ENCODE measurements at regions not wholly inside any gene's neighbourhood (a gene's known extent, or its start where the extent isn't known, plus 50 kb on each side); places are given as distances from the start of the nearest gene placed in this dataset.

DNA sequence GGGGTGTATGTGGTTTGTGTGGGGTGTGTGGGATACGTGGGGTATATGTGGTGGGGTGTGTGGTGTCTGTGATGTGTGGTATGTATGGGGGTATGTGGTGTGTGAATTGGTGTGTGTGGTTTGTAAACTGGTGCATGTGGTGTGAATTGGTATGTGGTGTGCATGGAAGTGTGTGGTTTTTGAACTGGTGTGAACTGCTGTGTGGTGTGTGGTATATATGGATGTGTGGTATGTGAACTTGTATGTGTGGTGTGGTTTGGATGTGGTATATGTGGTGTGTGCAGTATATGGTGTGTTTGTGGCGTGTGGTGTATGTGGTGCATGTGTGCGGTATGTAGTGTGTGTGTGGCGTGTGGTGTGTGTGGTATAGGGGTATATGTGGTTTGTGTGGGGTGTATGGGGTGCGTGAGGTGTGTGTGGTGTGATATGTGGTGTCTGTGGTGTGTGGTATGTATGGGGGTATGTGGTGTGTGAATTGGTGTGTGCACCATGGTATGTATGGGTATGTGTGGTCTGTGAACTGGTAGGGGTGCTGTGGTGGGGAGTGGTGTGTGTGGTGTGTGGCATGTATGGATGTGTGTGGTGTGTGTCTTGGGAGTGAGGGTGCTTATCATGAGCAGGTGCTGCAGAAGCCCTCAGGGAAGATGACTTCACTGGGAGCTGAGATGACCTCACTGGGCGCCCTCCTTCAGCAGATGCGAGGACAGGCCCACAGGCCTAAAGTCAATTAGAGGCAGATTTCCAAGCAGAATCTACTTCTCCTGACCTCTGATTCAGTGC lies 209.6 kb upstream of the TNP1 start:
- H2AFZ ChIP-seq (ENCODE audit: low read depth, low read length): no peak overlapping the region
- H3K27me3 ChIP-seq (ENCODE audit: insufficient read depth, low read length, poor library complexity): peaks cover 5% of the 10 kb centered on the region
- H3K4me2 ChIP-seq (ENCODE audit: insufficient read depth, low read length): no peak overlapping the region
- H3K79me2 ChIP-seq (ENCODE audit: insufficient read depth, low read length): no peaks in the 10 kb centered on the region
- H3K9ac ChIP-seq (ENCODE audit: low read depth, low read length): no peak overlapping the region
- H3K4me3 ChIP-seq (ENCODE audit: low read depth in 1 of 2, low read length in 2 of 2): no peak overlapping the region
- DNase-seq: no peak
- H3K36me3 ChIP-seq (ENCODE audit: insufficient read depth, low read length): no peaks in the 10 kb centered on the region
- no peak for TF ChIP-seq EZH2 (IDR thresholded peaks at IDR 0.05; ENCODE audit: borderline replicate concordance, low read depth, low read length, severe bottlenecking)
- TF ChIP-seq, protein P1, sequence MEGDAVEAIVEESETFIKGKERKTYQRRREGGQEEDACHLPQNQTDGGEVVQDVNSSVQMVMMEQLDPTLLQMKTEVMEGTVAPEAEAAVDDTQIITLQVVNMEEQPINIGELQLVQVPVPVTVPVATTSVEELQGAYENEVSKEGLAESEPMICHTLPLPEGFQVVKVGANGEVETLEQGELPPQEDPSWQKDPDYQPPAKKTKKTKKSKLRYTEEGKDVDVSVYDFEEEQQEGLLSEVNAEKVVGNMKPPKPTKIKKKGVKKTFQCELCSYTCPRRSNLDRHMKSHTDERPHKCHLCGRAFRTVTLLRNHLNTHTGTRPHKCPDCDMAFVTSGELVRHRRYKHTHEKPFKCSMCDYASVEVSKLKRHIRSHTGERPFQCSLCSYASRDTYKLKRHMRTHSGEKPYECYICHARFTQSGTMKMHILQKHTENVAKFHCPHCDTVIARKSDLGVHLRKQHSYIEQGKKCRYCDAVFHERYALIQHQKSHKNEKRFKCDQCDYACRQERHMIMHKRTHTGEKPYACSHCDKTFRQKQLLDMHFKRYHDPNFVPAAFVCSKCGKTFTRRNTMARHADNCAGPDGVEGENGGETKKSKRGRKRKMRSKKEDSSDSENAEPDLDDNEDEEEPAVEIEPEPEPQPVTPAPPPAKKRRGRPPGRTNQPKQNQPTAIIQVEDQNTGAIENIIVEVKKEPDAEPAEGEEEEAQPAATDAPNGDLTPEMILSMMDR (IDR thresholded peaks at IDR 0.05; ENCODE audit: borderline replicate concordance, extremely low read depth, low read length, poor library complexity, severe bottlenecking): no peak
- H4K20me1 ChIP-seq (ENCODE audit: insufficient read depth, low read length): no peaks in the 10 kb centered on the region
- H3K27ac ChIP-seq (ENCODE audit: low read length): no peak overlapping the region
- H3K9me3 ChIP-seq (ENCODE audit: insufficient read depth, low read length, severe bottlenecking): no peaks in the 10 kb centered on the region
- no peaks in the 10 kb centered on the region for H3K4me1 ChIP-seq (ENCODE audit: insufficient read depth, low read length)
- 0 out of 3 replicates have a peak, but pooled peaks have one; percentile 44 for ATAC-seq (ENCODE audit: insufficient read depth, low read depth)

DNA sequence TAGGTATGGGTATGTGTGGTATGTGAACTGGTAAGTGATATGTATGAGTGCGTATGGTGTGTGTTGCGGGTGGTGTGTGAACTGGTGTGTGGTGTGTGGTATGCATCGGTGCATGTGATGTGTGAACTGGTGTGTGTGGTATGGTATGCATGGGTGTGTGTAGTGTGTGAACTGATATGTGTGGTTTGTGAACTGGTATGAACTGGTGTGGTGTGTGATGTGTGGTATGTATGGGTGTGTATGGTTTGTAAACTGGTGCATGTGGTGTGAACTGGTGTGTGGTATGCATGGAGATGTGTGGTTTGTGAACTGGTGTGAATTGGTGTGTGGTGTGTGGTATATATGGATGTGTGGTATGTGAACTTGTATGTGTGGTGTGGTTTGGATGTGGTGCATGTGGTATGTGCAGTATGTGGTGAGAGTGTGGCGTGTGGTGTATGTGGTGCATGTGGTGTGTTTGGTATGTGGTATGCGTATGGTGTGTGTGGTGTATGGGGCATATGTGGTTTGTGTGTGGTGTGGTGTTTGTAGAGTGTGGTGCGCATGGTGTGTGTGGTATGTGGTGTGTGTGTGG lies 208.9 kb upstream of the TNP1 start:
- Histone ChIP-seq H3K4me1 (ENCODE audit: insufficient read depth, low read length) (no peaks in the 10 kb centered on the region), H3K4me2 (ENCODE audit: insufficient read depth, low read length) (no peak overlapping the region), H3K9ac (ENCODE audit: low read depth, low read length) (no peak overlapping the region), H3K9me3 (ENCODE audit: insufficient read depth, low read length, severe bottlenecking) (no peaks in the 10 kb centered on the region), H3K4me3 (ENCODE audit: low read depth in 1 of 2, low read length in 2 of 2) (no peak overlapping the region), H3K36me3 (ENCODE audit: insufficient read depth, low read length) (no peaks in the 10 kb centered on the region), H3K27me3 (ENCODE audit: insufficient read depth, low read length, poor library complexity) (peaks cover 6% of the 10 kb centered on the region), H2AFZ (ENCODE audit: low read depth, low read length) (no peak overlapping the region), H3K27ac (ENCODE audit: low read length) (no peak overlapping the region), H3K79me2 (ENCODE audit: insufficient read depth, low read length) (no peaks in the 10 kb centered on the region), H4K20me1 (ENCODE audit: insufficient read depth, low read length) (no peaks in the 10 kb centered on the region)
- ATAC-seq (ENCODE audit: insufficient read depth, low read depth) (peak; percentile 31; the same call in 1 of the 3 replicates), DNase-seq (no peak)
- TF ChIP-seq EZH2 (IDR thresholded peaks at IDR 0.05; ENCODE audit: borderline replicate concordance, low read depth, low read length, severe bottlenecking): no peak
- TF ChIP-seq, protein P1 (IDR thresholded peaks at IDR 0.05; ENCODE audit: borderline replicate concordance, extremely low read depth, low read length, poor library complexity, severe bottlenecking): no peak

DNA sequence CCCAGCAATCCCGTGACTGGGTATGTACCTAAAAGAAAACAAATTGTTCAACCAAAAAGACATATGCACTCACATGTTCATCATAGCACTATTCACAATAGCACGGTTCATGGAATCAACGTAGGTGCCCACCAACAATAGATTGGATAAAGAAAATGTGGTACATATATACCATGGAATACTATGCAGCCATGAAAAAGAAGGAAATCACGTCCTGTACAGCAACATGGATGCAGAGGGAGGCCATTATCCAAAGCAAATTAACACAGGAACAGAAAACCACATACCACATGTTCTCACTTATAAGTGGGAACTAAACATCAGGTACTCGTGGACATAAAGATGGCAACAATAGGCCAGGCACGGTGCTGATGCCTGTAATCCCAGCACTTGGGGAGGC lies 207.9 kb upstream of the TNP1 start:
- Histone ChIP-seq H3K9me3 (ENCODE audit: insufficient read depth, low read length, severe bottlenecking) (no peaks in the 10 kb centered on the region), H3K9ac (ENCODE audit: low read depth, low read length) (no peak overlapping the region), H3K27me3 (ENCODE audit: insufficient read depth, low read length, poor library complexity) (peaks cover 9% of the 10 kb centered on the region), H3K27ac (ENCODE audit: low read length) (no peak overlapping the region), H3K4me2 (ENCODE audit: insufficient read depth, low read length) (no peak overlapping the region), H3K4me1 (ENCODE audit: insufficient read depth, low read length) (no peaks in the 10 kb centered on the region), H4K20me1 (ENCODE audit: insufficient read depth, low read length) (no peaks in the 10 kb centered on the region), H3K79me2 (ENCODE audit: insufficient read depth, low read length) (no peaks in the 10 kb centered on the region), H2AFZ (ENCODE audit: low read depth, low read length) (no peak overlapping the region), H3K36me3 (ENCODE audit: insufficient read depth, low read length) (no peaks in the 10 kb centered on the region), H3K4me3 (ENCODE audit: low read depth in 1 of 2, low read length in 2 of 2) (no peak overlapping the region)
- TF ChIP-seq, protein P1 (IDR thresholded peaks at IDR 0.05; ENCODE audit: borderline replicate concordance, extremely low read depth, low read length, poor library complexity, severe bottlenecking): no peak
- no peak for TF ChIP-seq EZH2 (IDR thresholded peaks at IDR 0.05; ENCODE audit: borderline replicate concordance, low read depth, low read length, severe bottlenecking)
- ATAC-seq (ENCODE audit: insufficient read depth, low read depth) (no peak), DNase-seq (no peak)
